ENCODE measurements at regions not wholly inside any gene's neighbourhood (a gene's known extent, or its start where the extent isn't known, plus 50 kb on each side); places are given as distances from the start of the nearest gene placed in this dataset.
"Not testable (repeated sequence)": the region's sequence is repeated elsewhere in the genome, so short reads cannot be mapped to it uniquely, and the experiment has no call there.

DNA sequence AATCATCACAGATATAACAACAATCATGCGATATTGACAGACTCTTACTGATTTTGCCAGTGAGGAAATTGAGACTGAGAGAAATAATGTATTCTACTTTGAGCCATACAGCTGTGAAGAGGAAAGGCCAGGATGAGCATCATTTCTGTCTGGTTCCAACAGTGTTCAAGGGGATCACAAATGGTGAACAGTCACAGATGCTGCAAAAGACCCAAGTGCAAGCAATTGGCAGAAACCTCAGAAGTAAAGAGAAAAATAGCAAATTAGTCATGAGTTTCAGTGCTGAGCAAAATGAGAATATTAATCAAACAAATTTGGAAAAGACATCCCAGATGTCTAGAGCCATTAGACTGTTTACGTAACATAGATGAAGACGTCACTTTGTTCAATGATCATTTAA is 114.1 kb downstream of the RAB38 start:
- no peak for DNase-seq

DNA sequence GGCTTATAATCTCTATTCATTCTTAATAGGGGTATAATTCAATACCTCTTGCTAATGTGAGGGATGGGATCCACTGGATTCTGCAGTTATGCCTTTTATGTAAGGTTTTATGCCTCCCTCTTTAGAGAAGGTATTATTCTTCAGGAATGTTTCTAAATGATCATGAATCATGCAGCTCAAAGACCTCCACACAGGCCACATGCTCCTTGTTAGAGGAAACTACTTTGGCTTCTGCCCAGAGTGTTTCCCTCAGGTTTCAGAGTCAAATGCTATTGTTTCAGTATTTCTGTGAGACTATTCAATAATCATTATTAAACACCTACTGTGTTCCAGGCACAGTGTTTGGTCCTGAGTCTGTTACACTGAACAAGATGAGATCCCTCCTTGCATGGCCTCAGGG is 115.9 kb downstream of the RAB38 start:
- no peak for DNase-seq

DNA sequence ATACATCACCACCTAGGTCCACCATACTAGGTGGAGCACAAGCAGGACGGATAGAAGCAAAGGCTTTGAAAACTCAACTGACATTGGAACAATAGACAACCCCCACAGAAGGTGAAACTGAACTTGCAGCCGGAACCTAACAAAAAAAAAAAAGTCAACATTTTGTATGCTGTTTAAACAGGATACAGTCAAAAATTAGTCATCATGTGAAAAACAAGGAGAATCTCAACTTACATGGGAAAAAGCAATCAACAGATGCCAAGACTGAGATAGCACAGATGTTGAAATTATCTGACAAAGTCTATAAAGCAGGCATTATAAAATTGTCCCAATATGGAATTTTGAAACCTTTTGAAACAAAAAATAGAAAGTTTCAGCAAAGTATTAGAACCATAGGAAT is 123.8 kb downstream of the RAB38 start:
- no peak for DNase-seq

DNA sequence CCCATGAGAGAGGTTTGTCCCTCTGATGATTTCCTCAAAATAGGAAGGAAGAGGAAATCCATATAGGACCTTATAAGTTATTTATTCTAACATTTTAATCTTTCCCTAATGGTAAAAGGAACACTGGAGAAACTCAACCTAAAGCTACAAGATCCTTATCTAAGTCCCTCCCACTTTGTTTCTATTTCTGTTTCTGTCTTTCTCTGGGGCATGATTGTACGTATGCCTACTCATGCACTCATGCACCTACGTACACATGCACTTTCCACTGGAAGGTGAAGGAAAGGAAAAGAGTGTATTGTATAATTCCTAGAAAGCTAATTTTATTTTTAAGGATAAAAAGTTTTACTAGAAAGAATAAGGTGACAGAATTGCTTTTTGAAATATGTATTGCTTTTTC is 125.0 kb downstream of the RAB38 start:
- no peak for DNase-seq

DNA sequence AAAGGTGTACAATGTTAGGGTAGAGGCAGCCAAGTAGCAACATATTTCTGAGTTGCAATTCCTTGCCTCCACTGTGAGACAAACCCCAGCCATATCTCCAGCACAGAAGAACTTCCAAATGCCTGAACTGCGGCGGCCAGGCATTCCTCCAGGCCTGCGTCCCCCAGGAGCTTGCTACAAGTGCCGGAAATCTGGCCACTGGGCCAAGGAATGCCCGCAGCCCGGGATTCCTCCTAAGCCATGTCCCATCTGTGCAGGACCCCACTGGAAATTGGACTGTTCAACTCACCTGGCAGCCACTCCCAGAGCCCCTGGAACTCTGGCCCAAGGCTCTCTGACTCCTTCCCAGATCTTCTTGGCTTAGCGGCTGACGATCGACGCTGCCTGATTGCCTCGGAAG is 130.0 kb downstream of the RAB38 start:
- DNase-seq: not testable (repeated sequence)

DNA sequence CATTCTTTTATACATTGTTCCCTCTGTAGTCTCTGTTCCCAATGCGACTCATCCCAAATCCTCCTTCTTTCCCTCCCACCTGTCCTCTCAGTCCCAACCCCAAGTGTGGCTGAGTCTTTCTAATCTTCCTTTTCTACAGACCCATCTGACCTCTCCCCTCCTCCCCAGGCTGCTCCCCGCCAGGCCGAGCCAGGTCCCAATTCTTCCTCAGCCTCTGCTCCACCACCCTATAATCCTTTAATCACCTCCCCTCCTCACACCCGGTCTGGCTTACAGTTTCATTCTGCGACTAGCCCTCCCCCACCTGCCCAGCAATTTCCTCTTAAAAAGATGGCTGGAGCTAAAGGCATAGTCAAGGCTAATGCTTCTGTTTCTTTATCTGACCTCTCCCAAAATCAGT is 130.6 kb downstream of the RAB38 start:
- not testable (repeated sequence) for DNase-seq

DNA sequence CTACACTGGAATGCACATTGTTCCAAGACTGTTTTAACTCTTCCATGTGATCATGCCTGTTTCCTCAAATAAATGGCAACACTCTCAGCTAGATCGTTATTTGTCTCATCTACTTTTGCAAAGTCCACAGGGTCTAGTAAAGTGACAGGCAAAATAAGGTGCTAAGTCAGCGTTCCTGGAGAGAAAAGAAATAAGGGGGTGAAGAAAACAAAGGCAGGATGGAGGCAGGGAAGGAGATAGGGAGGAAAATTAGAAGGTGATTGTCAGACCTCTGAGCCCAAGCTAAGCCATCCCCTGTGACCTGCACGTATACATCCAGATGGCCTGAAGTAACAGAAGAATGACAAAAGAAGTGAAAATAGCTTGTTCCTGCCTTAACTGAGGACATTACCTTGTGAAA is 132.1 kb downstream of the RAB38 start:
- DNase-seq: no peak

DNA sequence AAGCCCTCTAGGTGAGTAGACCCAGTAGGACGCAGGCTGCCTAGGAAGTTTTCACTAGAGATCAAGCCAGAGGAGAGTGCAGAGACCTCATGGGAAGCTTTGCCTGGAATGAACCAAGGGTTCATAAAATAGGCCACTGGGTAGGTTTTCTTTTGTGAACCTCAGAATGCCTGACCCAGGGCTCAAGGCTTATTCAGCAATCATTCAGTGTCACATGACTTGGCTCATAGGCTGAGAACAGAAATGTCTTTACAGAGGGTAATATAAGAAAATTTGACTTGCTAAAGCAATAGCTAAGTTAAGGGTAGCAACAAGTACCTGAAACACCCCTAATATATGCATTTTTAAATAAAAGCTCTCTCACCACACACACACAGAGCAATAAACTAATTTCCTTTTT is 132.6 kb downstream of the RAB38 start:
- no peak for DNase-seq

DNA sequence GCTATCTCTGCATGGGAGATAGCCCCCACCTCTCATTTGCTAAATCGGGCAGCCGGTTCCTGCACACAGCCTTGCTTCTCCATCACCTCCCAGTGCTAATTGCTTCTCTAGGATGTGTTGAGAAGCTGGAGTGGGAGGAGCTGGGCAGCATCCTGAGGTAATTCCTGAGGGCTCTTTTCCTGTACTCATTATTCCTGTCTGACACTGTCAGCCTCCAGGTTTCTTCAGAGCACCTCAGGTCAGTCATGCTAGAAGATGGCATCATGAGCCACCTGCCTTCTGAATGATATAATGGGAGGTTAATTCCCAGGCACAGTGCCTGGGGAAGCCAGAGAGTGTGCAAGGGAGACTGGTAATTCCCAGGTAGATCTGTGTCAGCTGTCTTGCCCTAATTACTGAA is 133.0 kb downstream of the RAB38 start:
- no peak for DNase-seq

DNA sequence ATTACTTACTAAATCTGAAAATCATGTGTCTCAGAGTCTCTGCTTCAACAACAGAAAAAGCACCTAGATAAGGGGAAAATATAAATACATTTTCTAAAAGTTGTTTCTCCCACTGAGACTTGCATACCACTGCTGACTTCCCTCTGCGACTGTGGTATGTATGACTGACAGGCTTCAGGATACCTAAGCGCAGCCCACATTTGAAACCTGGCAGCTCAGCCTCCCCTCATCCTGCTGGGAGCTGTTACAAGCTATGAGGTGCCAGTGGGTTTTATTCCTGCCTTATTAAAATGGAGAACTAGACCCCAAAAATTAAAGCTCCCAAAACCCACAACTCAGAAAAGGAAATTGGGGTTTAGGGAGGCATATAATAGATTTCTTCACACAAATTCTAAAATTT is 133.6 kb downstream of the RAB38 start:
- no peak for DNase-seq

DNA sequence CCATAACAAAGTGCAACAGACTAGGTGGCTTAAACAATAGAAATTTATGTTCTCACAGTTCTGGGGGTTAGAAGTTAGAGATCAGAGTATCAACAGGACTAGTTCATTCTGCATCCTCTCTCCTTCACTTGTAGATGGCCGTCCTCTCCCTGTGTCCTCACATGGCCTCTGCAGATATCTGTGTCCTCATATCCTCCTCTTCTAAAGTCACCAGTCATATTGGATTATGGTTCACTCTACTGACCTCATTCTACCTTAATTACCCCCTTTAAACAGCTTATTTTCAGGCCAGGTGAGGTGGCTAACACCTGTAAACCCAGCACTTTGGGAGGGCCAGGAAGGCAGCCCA is 135.1 kb downstream of the RAB38 start:
- DNase-seq: no peak

DNA sequence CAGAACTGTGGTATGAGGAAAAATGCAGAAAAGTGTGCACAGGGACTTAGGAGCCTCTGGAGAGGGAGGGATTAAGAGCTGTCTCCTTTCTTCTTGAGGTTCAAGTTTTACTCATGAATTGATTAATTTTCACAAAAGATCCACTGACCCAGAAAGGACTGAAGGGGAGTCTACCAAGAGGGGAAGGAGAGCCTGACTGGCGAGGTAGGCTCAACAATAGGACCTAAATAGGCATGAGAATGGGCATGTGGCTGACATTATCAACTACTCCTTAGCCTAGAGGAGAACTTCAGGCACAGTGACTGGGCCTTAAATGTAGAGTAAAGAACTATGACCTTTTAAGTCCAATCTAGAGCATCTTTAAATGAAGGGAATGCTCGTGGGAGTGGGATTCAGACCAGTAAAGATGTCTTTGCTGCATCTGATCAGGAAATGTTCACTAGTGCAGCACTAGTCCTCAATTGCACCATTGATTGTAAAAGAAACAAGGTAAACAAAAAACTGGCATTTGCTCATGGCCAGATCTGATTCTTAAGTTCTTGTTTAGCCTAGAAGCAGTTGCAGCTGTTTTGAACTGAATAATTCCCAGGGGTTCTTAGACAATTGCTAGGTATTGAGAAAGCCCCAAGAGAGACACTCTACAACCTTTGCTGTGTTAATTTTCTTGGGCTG is 135.6 kb downstream of the RAB38 start:
- no peak for DNase-seq

DNA sequence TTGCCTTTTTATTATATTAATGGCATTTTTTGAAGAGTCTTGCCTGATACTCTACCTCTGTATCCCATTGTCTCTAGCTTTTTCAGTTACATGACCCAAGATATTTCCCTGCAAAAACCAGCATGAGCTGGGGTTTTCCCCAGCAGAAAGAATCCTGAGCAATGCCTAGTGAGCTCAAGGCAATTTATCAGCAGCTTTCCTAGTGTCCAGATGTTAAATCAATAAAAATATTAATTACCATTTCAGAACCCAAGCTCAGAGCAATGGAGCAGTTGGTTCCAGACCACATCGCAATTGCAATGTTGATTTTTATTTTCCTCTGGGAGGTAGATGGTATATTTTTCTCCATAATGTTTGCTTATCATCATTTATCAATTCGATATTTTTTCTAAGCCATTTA is 137.2 kb downstream of the RAB38 start:
- DNase-seq: no peak

DNA sequence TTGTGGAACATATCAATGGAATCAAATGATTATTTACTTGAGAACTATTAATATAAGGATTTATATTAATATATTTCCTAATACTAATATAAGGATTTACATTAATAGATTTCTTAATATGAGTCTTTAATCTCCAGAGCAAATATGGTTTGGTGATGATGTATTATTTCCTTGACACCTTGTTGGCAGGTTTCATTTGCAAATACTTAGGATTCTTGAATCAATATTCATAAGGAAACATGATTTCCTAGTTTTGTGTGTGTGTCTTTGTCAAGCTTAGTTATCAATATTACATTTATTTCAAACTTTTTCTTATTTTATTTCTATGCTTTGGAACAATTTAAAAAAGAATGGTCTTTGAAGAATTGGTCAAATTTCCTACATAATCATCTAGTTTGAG is 138.5 kb downstream of the RAB38 start:
- DNase-seq: no peak

DNA sequence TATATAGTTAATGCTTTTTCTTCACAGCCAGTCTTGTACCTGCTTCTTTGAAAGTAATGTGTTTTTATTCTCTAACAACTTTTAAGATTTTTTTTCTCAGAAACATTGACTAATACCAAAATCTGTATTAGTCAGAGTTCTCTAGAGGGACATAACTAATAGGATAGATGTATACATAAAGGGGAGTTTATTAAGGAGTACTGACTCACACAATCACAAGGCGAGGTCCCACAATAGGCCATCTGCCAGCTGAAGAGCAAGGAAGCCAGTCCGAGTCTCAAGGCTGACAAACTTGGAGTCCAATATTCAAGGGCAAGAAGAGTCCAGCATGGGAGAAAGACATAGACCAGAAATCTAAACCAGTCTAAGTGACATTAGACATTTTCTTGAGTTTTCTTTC is 140.0 kb downstream of the RAB38 start:
- no peak for DNase-seq

DNA sequence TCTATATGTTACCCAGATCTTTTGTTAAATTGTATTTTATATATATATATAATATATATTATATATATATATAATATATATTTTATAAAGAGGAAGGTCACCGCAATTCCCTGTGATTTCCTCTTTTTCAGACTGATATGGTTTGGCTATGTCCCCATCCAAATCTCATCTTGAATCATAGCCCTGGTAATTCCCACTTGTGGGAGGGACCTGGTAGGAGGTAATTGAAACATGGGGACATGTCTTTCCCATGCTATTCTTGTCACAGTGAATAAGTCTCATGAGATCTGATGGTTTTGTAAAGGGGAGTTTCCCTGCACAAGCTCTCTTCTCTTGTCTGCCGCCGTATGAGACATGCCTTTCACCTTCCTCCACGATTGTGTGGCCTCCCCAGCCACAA is 157.6 kb downstream of the RAB38 start:
- DNase-seq: no peak

DNA sequence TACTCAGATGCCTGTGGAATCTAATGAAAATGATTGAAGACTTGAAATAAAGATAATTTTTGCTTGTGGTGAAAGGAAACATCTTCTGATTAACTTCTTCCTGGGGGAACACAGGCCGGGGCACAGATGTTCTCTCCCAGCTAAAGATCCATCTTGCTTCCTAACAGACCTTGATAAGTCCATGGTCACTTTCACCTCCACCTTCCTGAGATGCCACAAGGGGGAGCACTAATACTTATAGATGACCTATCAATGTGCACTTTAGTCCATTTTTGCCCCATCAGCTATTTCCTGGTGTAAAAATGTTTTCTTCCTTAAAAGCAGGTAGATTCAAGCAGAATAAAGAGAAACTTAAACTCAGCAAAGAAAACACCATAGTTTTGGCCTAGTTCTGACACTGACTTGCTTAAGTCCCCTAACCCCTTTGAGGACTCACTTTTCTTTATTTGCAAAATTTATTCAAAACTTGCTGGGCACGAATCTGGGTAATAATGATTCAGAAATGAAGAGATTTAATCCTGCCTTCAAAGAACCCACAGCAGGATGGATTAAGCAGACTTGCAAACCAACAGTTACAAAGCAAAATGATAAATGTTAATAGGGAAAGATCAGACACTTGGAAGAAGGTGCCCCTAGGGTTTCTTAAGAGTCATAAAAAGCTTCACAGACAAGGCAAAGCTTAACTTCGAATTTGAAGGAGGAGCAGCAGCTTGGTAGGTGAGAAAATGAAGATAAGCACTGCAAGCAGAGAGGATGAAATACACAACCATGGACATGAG is 158.7 kb downstream of the RAB38 start:
- peak; percentile 46 to 69 for DNase-seq

DNA sequence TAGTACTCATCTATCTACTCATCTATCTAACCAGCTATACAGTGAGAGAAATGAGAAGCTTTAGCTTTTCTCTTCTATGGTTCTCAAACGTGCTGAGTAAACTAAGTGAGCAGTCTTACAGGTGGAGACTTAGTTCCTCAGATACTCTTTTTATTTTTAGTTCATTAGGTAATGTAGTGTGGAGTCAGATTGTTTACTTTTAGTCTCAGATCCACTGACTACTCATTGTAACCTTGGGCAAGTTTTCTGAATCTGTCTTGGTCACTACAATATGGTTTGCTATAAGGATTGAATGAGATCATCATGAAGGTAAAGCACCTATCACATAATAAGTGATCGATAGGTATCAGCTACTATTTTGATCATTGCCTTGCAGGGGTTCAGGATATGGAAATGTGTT is 160.1 kb downstream of the RAB38 start:
- DNase-seq: no peak

DNA sequence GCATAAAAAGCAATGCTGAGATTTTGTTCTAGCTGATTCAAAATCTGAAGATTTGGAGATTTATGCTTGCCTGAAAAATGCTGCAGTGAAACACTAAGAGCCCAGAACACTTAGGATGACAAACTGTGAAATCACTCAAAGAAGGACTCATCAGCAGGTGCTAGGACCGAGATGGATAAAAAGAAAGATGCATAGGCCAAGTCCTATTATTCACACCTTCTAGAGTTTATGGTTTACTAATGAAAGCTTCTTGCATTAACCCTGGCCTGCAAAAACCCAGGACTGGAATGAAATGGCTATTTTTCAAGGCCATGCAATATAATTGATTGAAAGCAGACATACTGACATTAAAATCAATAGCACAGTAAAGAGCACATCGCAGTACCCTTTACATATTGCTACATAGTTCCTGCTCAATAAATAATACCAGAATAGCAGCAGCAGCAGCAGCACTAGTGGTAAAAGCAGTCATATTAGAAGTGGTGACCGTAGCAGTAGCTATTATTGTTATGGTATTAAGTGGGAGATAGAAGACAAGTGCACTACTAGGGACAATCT is 161.7 kb downstream of the RAB38 start:
- DNase-seq: no peak

DNA sequence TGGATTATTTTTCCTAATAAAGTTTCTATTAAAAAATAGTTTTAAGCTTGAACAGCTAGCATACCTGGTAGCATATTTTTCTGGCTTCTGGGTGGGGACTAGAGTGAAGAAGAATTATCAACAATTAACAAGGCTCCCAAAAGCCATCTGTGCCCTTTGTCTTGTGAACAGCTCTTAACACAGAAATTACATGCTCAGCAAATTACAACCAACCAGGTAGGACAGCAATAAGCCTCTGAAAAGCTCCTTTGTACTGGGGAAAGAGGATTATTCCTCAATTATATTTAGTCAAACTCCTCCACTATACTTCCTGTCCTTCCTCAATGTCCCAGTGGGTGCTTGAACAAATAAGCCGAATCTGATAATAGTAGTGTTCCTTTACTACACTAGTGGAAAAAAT is 162.8 kb downstream of the RAB38 start:
- DNase-seq: no peak

DNA sequence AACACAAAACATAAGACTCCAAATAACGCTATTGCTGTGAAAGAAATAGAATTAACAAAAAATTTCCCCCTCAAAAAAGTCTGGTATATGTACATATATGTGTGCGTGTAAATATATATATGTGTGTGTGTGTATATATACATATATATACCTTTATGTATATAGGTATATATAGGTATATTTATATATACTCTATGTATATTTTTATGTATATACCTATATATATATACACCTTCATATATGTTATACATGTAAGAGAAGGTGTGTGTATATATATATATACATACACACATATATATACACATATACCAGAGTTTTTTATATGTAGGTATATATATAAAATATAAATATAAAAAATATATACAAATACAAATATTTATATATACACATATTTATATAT is 199.2 kb downstream of the RAB38 start:
- DNase-seq: no peak

DNA sequence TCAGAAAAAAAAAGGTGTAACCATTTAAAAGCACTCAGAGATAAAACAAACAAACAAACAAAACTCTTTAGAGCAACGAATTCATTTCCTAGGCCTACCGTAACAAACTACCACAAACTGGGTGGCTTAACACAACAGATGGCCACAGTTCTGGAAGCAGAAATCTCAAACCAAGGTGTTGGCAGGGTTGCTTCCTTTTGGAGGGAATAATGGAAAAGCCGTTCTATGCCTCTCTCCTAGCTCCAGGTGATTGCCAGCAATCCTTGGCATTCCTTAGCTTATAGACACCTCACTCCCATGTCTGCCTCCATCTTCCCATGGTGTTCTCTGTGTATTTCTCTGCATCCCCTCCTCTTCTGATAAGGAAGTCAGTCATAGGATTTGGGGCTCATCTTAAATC is 200.4 kb downstream of the RAB38 start:
- DNase-seq: no peak

DNA sequence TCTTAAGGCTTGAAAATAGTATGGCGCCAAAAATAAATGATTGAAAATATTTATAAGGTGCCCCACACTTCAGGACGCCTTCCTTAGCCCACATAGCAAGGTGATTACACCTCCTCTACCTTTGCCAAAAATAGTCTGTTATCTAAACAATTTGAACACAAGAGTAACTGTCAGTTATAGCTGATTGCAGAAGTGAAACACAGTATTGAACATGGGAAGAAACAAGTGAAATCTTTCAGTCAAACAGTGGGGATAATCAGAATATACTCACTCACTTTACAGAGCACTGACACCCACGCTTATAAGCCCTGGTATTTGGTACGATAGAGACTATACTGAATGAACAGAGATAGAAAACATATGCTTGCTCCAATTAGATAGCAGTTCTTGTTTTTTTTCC is 203.1 kb downstream of the RAB38 start:
- DNase-seq: no peak

DNA sequence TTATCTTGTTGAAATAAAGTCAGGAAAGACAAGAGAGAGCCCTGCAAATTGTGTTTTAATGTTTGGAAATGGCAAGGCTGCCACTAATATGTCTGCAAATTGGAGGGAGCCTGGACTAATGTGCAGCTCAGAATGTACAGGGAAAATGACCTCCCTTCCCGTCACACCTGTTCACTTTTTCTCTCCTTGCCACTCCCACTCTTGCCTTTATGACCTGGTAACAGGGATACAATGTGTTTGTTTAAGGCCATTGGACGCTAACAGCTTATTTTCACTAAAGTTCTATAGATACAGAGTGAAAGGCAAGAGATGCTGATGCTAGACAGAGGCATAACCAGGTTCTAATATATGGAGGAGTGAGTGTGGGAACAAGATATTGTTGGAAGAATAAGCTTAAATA is 203.9 kb downstream of the RAB38 start:
- DNase-seq: no peak

DNA sequence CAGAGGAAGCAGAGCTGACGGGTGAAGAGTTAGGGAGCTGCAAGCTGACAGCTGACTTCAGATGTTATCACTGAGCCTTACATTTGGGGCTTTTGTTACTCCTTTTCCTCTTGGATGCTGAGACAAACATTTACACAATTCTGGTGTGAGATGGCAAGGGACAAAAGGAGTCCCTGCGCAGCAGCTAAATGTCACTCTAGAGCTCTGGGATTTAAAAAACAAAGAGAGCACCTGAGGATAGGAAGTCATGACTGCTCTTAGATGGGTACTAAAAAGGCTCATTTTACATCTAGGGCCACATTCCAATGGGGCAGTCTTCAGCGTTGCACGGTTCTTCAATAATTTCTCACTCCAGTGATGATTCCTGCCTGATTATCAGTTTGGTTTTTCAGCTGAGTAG is 204.5 kb downstream of the RAB38 start:
- no peak for DNase-seq

Data from CD4-positive, alpha-beta T cell treated with Interleukin-1 beta for 1 hour (primary cell).